ENCODE measurements at regions not wholly inside any gene's neighbourhood (a gene's known extent, or its start where the extent isn't known, plus 50 kb on each side); places are given as distances from the start of the nearest gene placed in this dataset.

DNA sequence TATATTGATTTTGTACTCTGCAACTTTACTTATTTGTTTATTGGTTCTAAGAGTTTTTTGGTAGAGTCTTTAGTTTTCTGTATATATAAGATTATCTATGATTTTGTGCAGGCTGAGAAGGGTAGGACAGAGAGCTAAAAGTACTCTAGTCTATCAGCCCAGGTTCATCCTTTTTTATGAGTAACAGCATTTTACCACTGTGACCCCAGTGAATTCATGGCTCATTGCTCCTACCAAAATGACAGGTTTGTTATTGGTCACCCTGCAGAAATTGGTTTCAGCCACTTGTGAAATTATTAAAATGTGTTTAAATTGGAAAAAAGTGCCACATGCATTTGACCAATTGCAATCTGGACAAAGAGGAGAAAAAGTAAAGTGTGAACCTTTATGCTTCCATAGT, 421.4 kb upstream of the DAB2 start:
- TF ChIP-seq, protein P1, sequence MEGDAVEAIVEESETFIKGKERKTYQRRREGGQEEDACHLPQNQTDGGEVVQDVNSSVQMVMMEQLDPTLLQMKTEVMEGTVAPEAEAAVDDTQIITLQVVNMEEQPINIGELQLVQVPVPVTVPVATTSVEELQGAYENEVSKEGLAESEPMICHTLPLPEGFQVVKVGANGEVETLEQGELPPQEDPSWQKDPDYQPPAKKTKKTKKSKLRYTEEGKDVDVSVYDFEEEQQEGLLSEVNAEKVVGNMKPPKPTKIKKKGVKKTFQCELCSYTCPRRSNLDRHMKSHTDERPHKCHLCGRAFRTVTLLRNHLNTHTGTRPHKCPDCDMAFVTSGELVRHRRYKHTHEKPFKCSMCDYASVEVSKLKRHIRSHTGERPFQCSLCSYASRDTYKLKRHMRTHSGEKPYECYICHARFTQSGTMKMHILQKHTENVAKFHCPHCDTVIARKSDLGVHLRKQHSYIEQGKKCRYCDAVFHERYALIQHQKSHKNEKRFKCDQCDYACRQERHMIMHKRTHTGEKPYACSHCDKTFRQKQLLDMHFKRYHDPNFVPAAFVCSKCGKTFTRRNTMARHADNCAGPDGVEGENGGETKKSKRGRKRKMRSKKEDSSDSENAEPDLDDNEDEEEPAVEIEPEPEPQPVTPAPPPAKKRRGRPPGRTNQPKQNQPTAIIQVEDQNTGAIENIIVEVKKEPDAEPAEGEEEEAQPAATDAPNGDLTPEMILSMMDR (IDR thresholded peaks at IDR 0.05), result no peak
- TF ChIP-seq POLR2A (IDR thresholded peaks at IDR 0.05), result no peak

Measured in testis (tissue), 2 donors.